GM19324 (cell line): ENCODE measurements at regions not wholly inside any gene's neighbourhood (a gene's known extent, or its start where the extent isn't known, plus 50 kb on each side); places are given as distances from the start of the nearest gene placed in this dataset.

Experiments
- ATAC-seq: cut with Tn5 transposase; IDR thresholded peaks from one replicate; pipeline ENCODE4 v1.9.1; 2021; ENCODE audit warnings: mild to moderate bottlenecking, moderate library complexity; ENCODE audit not compliant: unreplicated experiment, low FRiP score

- ATAC-seq = peak; percentile 54
Observed at GRCh38 chr11:95556342-95557163, 233.0 kb downstream of the FAM76B start.

- ATAC-seq = no peak
Observed at GRCh38 chr11:95556011-95556341, 233.6 kb downstream of the FAM76B start.

GRCh38 chr11:95554911-95555310, 234.7 kb downstream of the FAM76B start:
- no peak for ATAC-seq

- ATAC-seq = no peak
Observed at GRCh38 chr11:95549301-95549700, 240.3 kb downstream of the FAM76B start.

- ATAC-seq = no peak
Observed at GRCh38 chr11:95548416-95548815, 241.2 kb downstream of the FAM76B start.

GRCh38 chr11:95547976-95548375, 241.6 kb downstream of the FAM76B start:
- no peak for ATAC-seq

GRCh38 chr11:95547186-95547585, 242.4 kb downstream of the FAM76B start:
- ATAC-seq = no peak

- no peak for ATAC-seq
Observed at GRCh38 chr11:95545116-95545875, 244.3 kb downstream of the FAM76B start.

- no peak for ATAC-seq
Observed at GRCh38 chr11:95544095-95544856, 245.3 kb downstream of the FAM76B start.

- no peak for ATAC-seq
Observed at GRCh38 chr11:95542868-95543551, 246.6 kb downstream of the FAM76B start.

GRCh38 chr11:95541715-95542114, 247.9 kb downstream of the FAM76B start:
- no peak for ATAC-seq

- no peak for ATAC-seq
Observed at GRCh38 chr11:95536047-95536690, 253.4 kb downstream of the FAM76B start.

- no peak for ATAC-seq
Observed at GRCh38 chr11:95534809-95535208, 254.8 kb downstream of the FAM76B start.

GRCh38 chr11:95534226-95534625, 255.4 kb downstream of the FAM76B start:
- no peak for ATAC-seq

- ATAC-seq = no peak
Observed at GRCh38 chr11:95531116-95531515, 258.5 kb downstream of the FAM76B start.

GRCh38 chr11:95524314-95525036, 265.1 kb downstream of the FAM76B start:
- no peak for ATAC-seq

GRCh38 chr11:95522874-95523273, 266.7 kb downstream of the FAM76B start:
- ATAC-seq = no peak

GRCh38 chr11:95521862-95522261, 267.7 kb downstream of the FAM76B start:
- ATAC-seq = no peak

- no peak for ATAC-seq
Observed at GRCh38 chr11:95521133-95521542, 268.4 kb downstream of the FAM76B start.
